Activated CD8-positive, alpha-beta memory T cell treated with anti-CD3 and anti-CD28 coated beads, Interleukin-2, amount 10 ng/mL, durations not matched to agents 7 days and 5 days (primary cell): ENCODE measurements at regions not wholly inside any gene's neighbourhood (a gene's known extent, or its start where the extent isn't known, plus 50 kb on each side); places are given as distances from the start of the nearest gene placed in this dataset.
A peak's percentile ranks its signal among the peaks of the same experiment; 100 is the strongest.

Experiments
- ATAC-seq: fragments of 150-1000 bp; cut with Tn5 transposase; one replicate; pipeline ENCODE4 v1.10.0; 2021; ENCODE audit warnings: moderate library complexity
- CTCF ChIA-PET: fragments of 350-600 bp; sonication (Branson Sonifier 250); formaldehyde crosslinking; loops from one replicate; lab custom pipeline; 2021; ENCODE audit warnings: antibody characterized with exemption; lab: Charles Lee
- DNase-seq: peaks from one replicate; pipeline ENCODE4 v3.0.0-alpha.2; 2020
- H3K27ac Mint-ChIP-seq: one replicate; pipeline ENCODE4 v1.8.0; 2021; ENCODE audit warnings: mild to moderate bottlenecking, mixed read lengths
- H3K27me3 Mint-ChIP-seq: one replicate; pipeline ENCODE4 v1.8.0; 2021; ENCODE audit warnings: mixed read lengths
- H3K36me3 Mint-ChIP-seq: one replicate; pipeline ENCODE4 v1.8.0; 2021; ENCODE audit warnings: mild to moderate bottlenecking, mixed read lengths
- H3K4me1 Mint-ChIP-seq: one replicate; pipeline ENCODE4 v1.8.0; 2021; ENCODE audit warnings: mixed read lengths
- H3K4me3 Mint-ChIP-seq: one replicate; pipeline ENCODE4 v1.8.0; 2021; ENCODE audit warnings: mild to moderate bottlenecking, moderate library complexity, mixed read lengths
- H3K9me3 Mint-ChIP-seq: one replicate; pipeline ENCODE4 v1.8.0; 2022; ENCODE audit warnings: low read depth, mixed read lengths

DNA sequence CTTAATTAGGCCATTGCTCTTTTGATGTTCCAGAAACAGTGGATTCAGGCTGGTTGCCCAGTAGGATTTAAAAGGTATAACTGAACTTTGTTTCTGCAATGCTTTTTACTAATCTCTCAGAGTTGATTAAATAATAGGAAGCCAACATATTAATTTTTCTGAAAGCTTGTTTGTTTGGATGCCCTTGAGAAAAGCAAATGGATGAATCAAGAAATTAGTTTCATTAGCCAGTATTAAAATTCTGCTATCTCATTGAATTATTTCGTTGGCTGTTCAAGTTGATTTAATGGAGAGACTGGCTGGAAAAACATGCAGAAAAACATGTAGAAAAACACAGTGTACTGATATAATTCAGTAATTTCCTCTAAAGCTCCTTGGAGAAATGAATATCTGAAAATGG lies 178.9 kb upstream of the THRB start:
- Mint-ChIP-seq H3K4me3 (no peak overlapping the region), H3K9me3 (no peaks in the 10 kb centered on the region), H3K27me3 (peaks cover 57% of the 10 kb centered on the region), H3K4me1 (peaks cover 9% of the 10 kb centered on the region), H3K36me3 (no peaks in the 10 kb centered on the region), H3K27ac (no peak overlapping the region)
- DNase-seq = no peak
- CTCF ChIA-PET = no interaction called here
- ATAC-seq = no peak

DNA sequence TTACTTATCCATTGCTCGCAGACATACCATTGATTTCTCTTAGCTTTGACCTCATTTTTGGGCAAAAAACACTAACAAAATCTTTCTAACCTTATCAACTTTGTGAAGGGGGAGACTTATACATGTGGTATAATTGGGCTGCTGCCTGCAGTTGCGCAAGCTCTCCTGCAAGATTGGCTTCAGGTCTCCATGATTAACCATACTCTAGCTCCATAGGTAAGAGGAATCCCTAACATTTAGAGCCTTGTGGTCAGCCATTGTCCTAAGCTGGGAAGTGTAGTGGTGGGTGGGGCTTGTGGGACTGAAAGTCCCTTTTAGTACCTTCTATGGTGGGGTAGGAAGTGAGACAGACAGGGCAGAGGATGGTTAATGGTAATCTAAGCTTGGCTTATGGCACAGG lies 179.6 kb upstream of the THRB start:
- H3K4me3 Mint-ChIP-seq = no peak overlapping the region
- H3K36me3 Mint-ChIP-seq = no peaks in the 10 kb centered on the region
- DNase-seq (no peak), ATAC-seq (no peak)
- peaks cover 15% of the 10 kb centered on the region for H3K4me1 Mint-ChIP-seq
- CTCF ChIA-PET = interaction anchor here (0.8 kb wide), 1 partner anchor 13 kb away, joined by 4 read pairs; no protein-coding TSS in a partner anchor
- peaks cover 59% of the 10 kb centered on the region for H3K27me3 Mint-ChIP-seq
- H3K27ac Mint-ChIP-seq = no peak overlapping the region
- H3K9me3 Mint-ChIP-seq = no peaks in the 10 kb centered on the region

DNA sequence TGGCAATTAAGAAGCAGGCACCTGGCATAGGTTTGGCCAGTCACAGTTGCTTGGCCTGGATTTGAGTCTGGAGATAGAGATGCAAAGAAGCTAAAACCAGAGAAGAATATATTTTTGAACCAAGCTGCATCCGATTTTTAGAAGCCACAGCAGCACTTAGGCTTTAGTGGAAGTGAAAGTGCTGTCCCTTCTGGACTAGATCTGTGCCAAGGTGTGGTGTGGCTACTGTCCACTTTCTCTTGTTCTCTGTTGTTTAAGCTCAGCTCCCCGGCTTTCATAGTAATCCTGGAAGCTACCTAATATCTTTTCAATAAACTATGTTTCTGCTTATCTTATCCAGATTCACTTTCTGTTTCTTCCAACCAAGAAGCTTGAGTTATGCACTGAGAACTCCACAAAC lies 183.4 kb upstream of the THRB start:
- Mint-ChIP-seq H3K27me3 (peaks cover 88% of the 10 kb centered on the region), H3K4me3 (peak overlapping the region; percentile 61), H3K36me3 (no peaks in the 10 kb centered on the region), H3K27ac (no peak overlapping the region), H3K4me1 (peaks cover 21% of the 10 kb centered on the region), H3K9me3 (no peaks in the 10 kb centered on the region)
- no peak for DNase-seq
- CTCF ChIA-PET = interaction anchor here (2.0 kb wide), 1 partner anchor 9 kb away, joined by 5 read pairs; no protein-coding TSS in a partner anchor
- no peak for ATAC-seq

DNA sequence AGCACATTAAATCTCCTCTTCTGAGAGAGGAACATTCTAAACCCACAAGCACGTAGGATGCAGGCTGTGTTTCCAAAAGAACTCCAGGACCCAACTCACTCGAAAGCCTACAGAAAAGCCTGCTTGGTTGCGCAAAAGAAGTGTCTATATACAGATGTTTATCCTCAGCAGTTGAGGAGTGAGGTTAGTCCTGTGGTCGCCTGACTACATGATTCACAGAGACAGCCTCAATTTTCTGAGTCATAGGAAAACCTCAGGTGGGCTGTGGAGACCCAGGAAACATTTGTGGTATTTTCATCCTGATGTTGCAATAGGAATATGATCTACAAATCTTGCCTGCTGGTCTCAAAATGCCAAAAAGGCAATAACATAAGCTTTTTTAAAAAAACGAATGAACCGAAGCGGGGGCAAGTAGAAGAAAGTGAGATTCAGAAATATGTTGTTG lies 183.8 kb upstream of the THRB start:
- Mint-ChIP-seq H3K9me3 (no peaks in the 10 kb centered on the region), H3K27ac (no peak overlapping the region)

GRCh38 chr3:24679429-24679828 lies 184.8 kb upstream of the THRB start:
- H3K4me3 Mint-ChIP-seq = no peak overlapping the region
- H3K36me3 Mint-ChIP-seq = no peaks in the 10 kb centered on the region
- no peak for DNase-seq
- H3K27ac Mint-ChIP-seq = no peak overlapping the region
- ATAC-seq = no peak
- peaks cover 21% of the 10 kb centered on the region for H3K4me1 Mint-ChIP-seq
- CTCF ChIA-PET = interaction anchor here (1.1 kb wide), 2 partner anchors 8 to 540 kb away, joined by 3 to 7 read pairs; no protein-coding TSS in a partner anchor
- H3K9me3 Mint-ChIP-seq = no peaks in the 10 kb centered on the region
- H3K27me3 Mint-ChIP-seq = peaks cover 86% of the 10 kb centered on the region

More for the DNA sequence above, 183.8 kb upstream of the THRB start:
- peaks cover 21% of the 10 kb centered on the region for H3K4me1 Mint-ChIP-seq
- peak; percentile 84 for DNase-seq
- H3K4me3 Mint-ChIP-seq = peak overlapping the region; percentile 61
- CTCF ChIA-PET = interaction anchor here (2.0 kb wide), 1 partner anchor 8 kb away, joined by 5 read pairs; no protein-coding TSS in a partner anchor
- no peaks in the 10 kb centered on the region for H3K36me3 Mint-ChIP-seq
- ATAC-seq = peak; percentile 89
- peaks cover 89% of the 10 kb centered on the region for H3K27me3 Mint-ChIP-seq

DNA sequence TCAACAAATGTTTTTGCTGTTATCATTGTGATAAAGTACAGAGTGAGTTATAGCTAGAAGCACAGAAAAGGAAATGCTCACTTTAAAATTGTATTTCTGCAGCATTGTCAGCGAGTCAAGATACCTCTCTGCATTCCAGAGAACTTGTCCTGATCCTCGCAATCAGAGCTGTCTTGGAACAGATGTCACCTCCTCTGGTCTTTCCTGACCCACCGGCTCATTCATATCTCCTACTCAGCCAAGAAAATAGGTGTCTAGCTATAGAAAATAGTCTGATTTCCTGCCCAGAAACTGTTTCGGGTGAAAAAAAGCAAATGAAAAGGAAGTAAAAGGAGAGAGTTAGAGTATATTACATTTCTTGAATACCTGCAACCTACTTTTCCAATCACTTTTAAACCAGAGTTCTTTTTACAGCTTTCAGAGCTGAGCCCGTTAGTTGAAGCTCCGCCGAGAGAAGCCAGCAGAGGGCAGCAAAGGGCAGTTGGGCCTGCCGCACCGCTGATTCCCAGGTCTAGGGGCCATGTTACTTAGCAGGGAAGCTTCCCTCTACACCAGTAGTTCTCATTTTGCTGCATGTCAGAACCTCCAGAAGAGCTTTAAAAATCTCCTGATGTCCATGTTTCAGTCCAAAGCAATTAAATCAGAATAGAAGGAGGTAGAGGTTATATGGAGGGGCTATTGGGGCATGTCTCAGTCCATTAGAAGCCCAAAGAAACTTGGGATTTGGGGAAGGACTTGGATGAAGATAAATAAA lies 185.7 kb upstream of the THRB start:
- Mint-ChIP-seq H3K4me1 (peaks cover 21% of the 10 kb centered on the region), H3K27ac (no peak overlapping the region), H3K27me3 (peaks cover 84% of the 10 kb centered on the region), H3K4me3 (no peak overlapping the region), H3K36me3 (no peaks in the 10 kb centered on the region), H3K9me3 (no peaks in the 10 kb centered on the region)
- CTCF ChIA-PET = interaction anchor here (0.7 to 1.1 kb wide), 5 partner anchors 9 to 541 kb away, joined by 3 to 7 read pairs (median 5); no protein-coding TSS in a partner anchor
- peak; percentile 60 for DNase-seq
- peak; percentile 66 for ATAC-seq

DNA sequence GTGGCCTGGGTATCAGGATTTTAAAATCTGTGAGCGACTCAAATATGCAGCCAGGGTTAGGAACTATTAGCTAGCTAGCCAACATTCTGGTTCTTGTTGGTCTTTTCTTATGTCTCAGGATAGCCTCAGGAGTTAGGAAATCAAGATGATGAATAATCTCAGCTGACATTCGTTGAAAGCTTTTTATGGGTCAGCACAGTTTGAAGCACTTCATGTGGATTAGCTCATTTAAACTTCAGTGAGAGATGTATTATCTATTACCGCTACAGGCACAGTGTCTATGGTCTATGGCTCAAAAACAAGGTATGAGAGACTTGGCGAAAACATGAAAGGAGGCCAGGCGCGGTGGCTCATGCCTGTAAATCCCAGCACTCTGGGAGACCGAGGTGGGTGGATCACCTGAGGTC lies 187.5 kb upstream of the THRB start:
- peaks cover 77% of the 10 kb centered on the region for H3K27me3 Mint-ChIP-seq
- no peak overlapping the region for H3K4me3 Mint-ChIP-seq
- H3K36me3 Mint-ChIP-seq = no peaks in the 10 kb centered on the region
- CTCF ChIA-PET = interaction anchor here (0.7 kb wide), 1 partner anchor 713 kb away, joined by 3 read pairs; no protein-coding TSS in a partner anchor
- no peaks in the 10 kb centered on the region for H3K9me3 Mint-ChIP-seq
- H3K4me1 Mint-ChIP-seq = peaks cover 29% of the 10 kb centered on the region
- no peak overlapping the region for H3K27ac Mint-ChIP-seq
- DNase-seq (no peak), ATAC-seq (no peak)

- no peaks in the 10 kb centered on the region for H3K9me3 Mint-ChIP-seq
- no peak overlapping the region for H3K4me3 Mint-ChIP-seq
- no peak overlapping the region for H3K27ac Mint-ChIP-seq
- DNase-seq (no peak), ATAC-seq (no peak)
- CTCF ChIA-PET = interaction anchor here (1.1 kb wide), 1 partner anchor 497 kb away, joined by 3 read pairs; no protein-coding TSS in a partner anchor
- H3K4me1 Mint-ChIP-seq = peaks cover 26% of the 10 kb centered on the region
- peaks cover 75% of the 10 kb centered on the region for H3K27me3 Mint-ChIP-seq
- H3K36me3 Mint-ChIP-seq = no peaks in the 10 kb centered on the region
These were observed 188.4 kb upstream of the THRB start for GRCh38 chr3:24683090-24683489.

DNA sequence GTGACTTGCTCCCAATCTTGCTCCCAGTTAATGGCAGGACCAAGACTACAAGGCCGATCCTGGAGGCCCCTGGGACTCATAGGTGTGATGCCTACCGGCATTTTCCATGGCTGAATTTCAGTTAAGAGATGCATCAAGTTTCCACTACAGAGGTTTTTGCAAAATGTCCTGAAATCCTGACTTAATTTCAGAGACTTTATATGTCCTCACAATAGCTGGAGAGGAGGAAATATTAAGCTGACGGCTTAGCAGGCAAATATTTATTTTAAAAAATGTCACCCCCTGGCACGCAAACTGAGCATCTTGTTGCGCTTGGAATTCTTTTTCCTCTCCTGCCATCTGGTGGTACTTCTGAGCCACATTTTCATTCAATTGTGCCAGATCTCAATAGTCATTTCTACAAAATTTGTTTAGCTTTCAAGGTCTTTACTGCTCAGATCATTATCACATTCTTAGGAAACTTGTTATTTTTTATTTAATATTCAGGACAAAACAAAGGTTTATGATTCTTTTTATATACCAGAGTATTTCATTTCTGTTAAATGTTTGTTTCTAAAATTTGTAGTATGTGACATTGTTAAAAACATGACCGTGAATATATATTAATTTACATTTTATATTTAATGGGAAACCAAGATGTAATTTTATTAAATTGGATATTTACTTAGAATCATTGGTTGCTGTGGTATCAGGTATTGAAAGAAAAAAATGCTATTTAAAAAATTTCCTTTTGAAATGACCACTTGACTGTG lies 189.2 kb upstream of the THRB start:
- H3K4me3 Mint-ChIP-seq = no peak overlapping the region
- H3K27me3 Mint-ChIP-seq = peaks cover 72% of the 10 kb centered on the region
- ATAC-seq = no peak
- H3K27ac Mint-ChIP-seq = no peak overlapping the region
- CTCF ChIA-PET = interaction anchor here (1.1 kb wide), 1 partner anchor 498 kb away, joined by 3 read pairs; no protein-coding TSS in a partner anchor
- H3K9me3 Mint-ChIP-seq = no peaks in the 10 kb centered on the region
- H3K4me1 Mint-ChIP-seq = peaks cover 18% of the 10 kb centered on the region
- no peak for DNase-seq
- no peaks in the 10 kb centered on the region for H3K36me3 Mint-ChIP-seq

DNA sequence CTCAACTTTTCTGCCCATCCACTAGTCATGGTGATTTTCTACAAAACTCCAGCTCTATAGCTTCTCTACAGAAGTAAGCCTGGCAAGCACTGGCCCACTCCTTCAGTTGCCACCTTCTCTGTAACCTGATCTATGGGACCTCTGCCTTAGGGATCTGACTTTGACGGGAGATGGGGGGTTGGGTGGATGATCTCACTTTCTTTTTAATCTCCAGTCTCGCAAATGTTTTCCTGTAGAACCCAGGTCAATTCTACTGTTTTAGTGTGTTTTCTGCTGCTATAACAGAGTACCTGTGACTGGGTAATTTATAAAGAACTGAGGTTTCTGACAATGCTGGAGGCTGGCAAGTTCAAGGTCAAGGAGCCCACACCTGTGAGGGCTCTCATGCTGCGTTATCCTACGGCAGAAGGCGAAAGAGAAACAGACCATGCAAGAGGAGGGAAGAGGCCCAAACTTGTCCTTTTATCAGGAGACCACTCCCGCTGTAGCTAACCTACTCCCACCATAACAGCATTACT lies 189.9 kb upstream of the THRB start:
- H3K36me3 Mint-ChIP-seq = no peaks in the 10 kb centered on the region
- no peak overlapping the region for H3K27ac Mint-ChIP-seq
- no peaks in the 10 kb centered on the region for H3K9me3 Mint-ChIP-seq
- CTCF ChIA-PET = no interaction called here
- ATAC-seq = no peak
- H3K4me1 Mint-ChIP-seq = peaks cover 12% of the 10 kb centered on the region
- H3K27me3 Mint-ChIP-seq = peaks cover 66% of the 10 kb centered on the region
- no peak for DNase-seq
- H3K4me3 Mint-ChIP-seq = no peak overlapping the region

DNA sequence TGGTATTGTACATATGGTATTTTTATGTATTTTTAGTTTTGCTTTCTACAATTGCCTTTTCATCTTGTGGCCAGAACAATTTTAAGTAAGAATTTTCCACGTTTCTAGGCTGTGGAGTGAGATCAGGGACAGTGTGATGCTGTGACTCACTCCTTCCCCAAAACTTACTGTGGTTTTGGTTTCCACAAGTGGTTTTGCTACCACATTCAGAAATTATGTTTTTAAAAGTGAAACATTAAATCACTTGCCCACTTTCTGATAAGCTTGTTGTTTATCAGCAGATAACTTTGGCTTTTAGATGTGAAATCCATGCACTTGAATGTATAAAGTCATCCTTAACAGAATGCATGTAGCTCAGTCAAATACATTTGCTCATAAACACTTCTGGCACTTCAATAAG lies 192.2 kb upstream of the THRB start:
- DNase-seq = peak; percentile 48
- CTCF ChIA-PET = interaction anchor here (0.9 to 1.3 kb wide), 2 partner anchors 9 to 12 kb away, joined by 4 to 5 read pairs; no protein-coding TSS in a partner anchor
- H3K4me1 Mint-ChIP-seq = peaks cover 9% of the 10 kb centered on the region
- H3K36me3 Mint-ChIP-seq = no peaks in the 10 kb centered on the region
- no peak overlapping the region for H3K27ac Mint-ChIP-seq
- ATAC-seq = peak; percentile 42
- H3K27me3 Mint-ChIP-seq = peaks cover 59% of the 10 kb centered on the region
- H3K4me3 Mint-ChIP-seq = no peak overlapping the region
- H3K9me3 Mint-ChIP-seq = no peaks in the 10 kb centered on the region

DNA sequence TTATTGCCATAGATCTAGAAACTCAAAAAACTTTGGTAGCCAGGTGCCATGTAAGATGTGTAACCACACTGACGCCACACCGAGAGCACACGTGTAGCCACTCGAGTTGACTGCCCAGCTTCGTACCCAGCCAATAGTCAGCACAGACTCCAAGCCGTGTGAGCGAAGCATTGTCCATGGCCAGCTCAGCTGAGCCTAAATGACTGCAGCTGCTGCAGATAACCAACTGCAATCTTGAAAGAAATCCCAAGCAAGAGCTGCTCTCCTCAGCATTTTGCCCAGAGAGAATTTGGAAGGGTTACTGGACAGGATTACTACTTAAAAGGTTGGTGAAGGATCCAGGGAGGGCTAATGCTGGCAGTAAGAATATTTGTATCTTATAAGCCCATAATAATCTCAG lies 193.0 kb upstream of the THRB start:
- no peaks in the 10 kb centered on the region for H3K9me3 Mint-ChIP-seq

More for the DNA sequence above, 193.0 kb upstream of the THRB start:
- DNase-seq = no peak
- peaks cover 9% of the 10 kb centered on the region for H3K4me1 Mint-ChIP-seq
- H3K27me3 Mint-ChIP-seq = peaks cover 62% of the 10 kb centered on the region
- no peak overlapping the region for H3K4me3 Mint-ChIP-seq
- no peaks in the 10 kb centered on the region for H3K36me3 Mint-ChIP-seq
- CTCF ChIA-PET = interaction anchor here (1.3 kb wide), 1 partner anchor 10 kb away, joined by 5 read pairs; no protein-coding TSS in a partner anchor
- ATAC-seq = no peak
- H3K27ac Mint-ChIP-seq = no peak overlapping the region
